GM12892 (cell line): ENCODE measurements at regions not wholly inside any gene's neighbourhood (a gene's known extent, or its start where the extent isn't known, plus 50 kb on each side); places are given as distances from the start of the nearest gene placed in this dataset.

Experiments
- POLR2A ChIP-seq: IDR thresholded peaks from 2 replicates; pipeline ENCODE4 v1.6.1; 2011; ENCODE audit warnings: low read depth, low read length, control low read depth
- TAF1 ChIP-seq: IDR thresholded peaks from 2 replicates; pipeline ENCODE4 v1.6.1; 2011; ENCODE audit warnings: low read depth, mild to moderate bottlenecking, control low read depth, low read length, borderline replicate concordance

DNA sequence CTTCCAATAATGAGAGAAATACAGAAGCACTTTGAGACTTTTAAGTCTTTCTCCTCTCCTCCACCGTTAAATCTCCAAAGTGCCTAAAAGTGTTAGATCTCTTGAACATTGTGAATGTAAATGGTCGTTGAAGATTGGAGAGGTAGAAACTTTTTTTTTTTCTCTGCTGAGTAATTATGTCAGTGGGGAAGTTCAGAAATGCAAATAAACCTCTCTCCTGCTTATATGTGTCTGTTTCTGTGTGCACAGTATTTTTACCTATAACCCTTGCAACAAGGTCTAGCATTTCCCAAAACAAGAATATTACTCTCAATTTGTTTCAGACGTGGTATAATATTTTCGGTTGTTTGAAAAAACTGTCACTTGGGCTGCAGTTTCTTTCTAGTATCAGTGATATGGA lies 833.6 kb upstream of the CDH8 start:
- TF ChIP-seq POLR2A = no peak
- no peak for TF ChIP-seq TAF1
